HEK293T (cell line): ENCODE measurements at regions not wholly inside any gene's neighbourhood (a gene's known extent, or its start where the extent isn't known, plus 50 kb on each side); places are given as distances from the start of the nearest gene placed in this dataset.

Experiments used
- CTCF ChIA-PET: fragments of 350-600 bp; formaldehyde crosslinking; extraction: SDS; loops from one replicate; lab custom pipeline; 2021; ENCODE audit warnings: antibody characterized with exemption, inconsistent platforms; lab: Yijun Ruan, JAX
- POLR2A ChIA-PET: fragments of 350-600 bp; formaldehyde crosslinking; extraction: SDS; loops from one replicate; lab custom pipeline; 2020; ENCODE audit warnings: antibody characterized with exemption, inconsistent platforms; lab: Yijun Ruan, JAX
- DNase-seq: peaks from one replicate; pipeline ENCODE4 v3.0.0; 2012; ENCODE audit warnings: mixed read lengths; ENCODE audit errors: extremely low spot score
- ARNT ChIP-seq: fragments of 450-650 bp; IDR thresholded peaks from 2 replicates; pipeline ENCODE4 v1.6.1; 2017; ENCODE audit warnings: mild to moderate bottlenecking
- BHLHE40 ChIP-seq: fragments of 450-650 bp; IDR thresholded peaks from 2 replicates; pipeline ENCODE4 v1.6.1; 2016; ENCODE audit warnings: mild to moderate bottlenecking, moderate library complexity, borderline replicate concordance
- CTBP1 ChIP-seq: fragments of 450-650 bp; IDR thresholded peaks from 2 replicates; pipeline ENCODE4 v1.6.1; 2016; ENCODE audit warnings: borderline replicate concordance
- ELF4 ChIP-seq: fragments of 450-650 bp; IDR thresholded peaks from 2 replicates; pipeline ENCODE4 v1.6.1; 2017; ENCODE audit warnings: antibody characterized with exemption
- FOXA1 ChIP-seq: fragments of 450-650 bp; IDR thresholded peaks from 2 replicates; pipeline ENCODE4 v1.6.1; 2016; ENCODE audit warnings: mild to moderate bottlenecking
- FOXK2 ChIP-seq: fragments of 450-650 bp; IDR thresholded peaks from 2 replicates; pipeline ENCODE4 v1.6.1; 2016; ENCODE audit warnings: mild to moderate bottlenecking
- FOXM1 ChIP-seq: fragments of 450-650 bp; IDR thresholded peaks from 2 replicates; pipeline ENCODE4 v1.6.1; 2017; ENCODE audit warnings: mild to moderate bottlenecking, borderline replicate concordance
- HDGF ChIP-seq: fragments of 450-650 bp; IDR thresholded peaks from 2 replicates; pipeline ENCODE4 v1.6.1; 2017; ENCODE audit warnings: antibody characterized with exemption, borderline replicate concordance
- L3MBTL2 ChIP-seq: fragments of 450-650 bp; conservative IDR thresholded peaks from 2 replicates; pipeline ENCODE4 v1.6.1; 2016; ENCODE audit warnings: mild to moderate bottlenecking
- LEF1 ChIP-seq: fragments of 450-650 bp; IDR thresholded peaks from 2 replicates; pipeline ENCODE4 v1.6.1; 2017; ENCODE audit warnings: mild to moderate bottlenecking, borderline replicate concordance
- NFRKB ChIP-seq: fragments of 450-650 bp; IDR thresholded peaks from 2 replicates; pipeline ENCODE4 v1.6.1; 2016; ENCODE audit warnings: mild to moderate bottlenecking, moderate library complexity
- PKNOX1 ChIP-seq: fragments of 450-650 bp; IDR thresholded peaks from 2 replicates; pipeline ENCODE4 v1.6.1; 2016
- SP1 ChIP-seq: fragments of 450-650 bp; IDR thresholded peaks from 2 replicates; pipeline ENCODE4 v1.6.1; 2017
- SUZ12 ChIP-seq: fragments of 450-650 bp; IDR thresholded peaks from 2 replicates; pipeline ENCODE4 v1.6.1; 2016; ENCODE audit warnings: mild to moderate bottlenecking
- TARDBP ChIP-seq: fragments of 450-650 bp; IDR thresholded peaks from 2 replicates; pipeline ENCODE4 v1.6.1; 2016
- ZNF384 ChIP-seq: fragments of 450-650 bp; IDR thresholded peaks from 2 replicates; pipeline ENCODE4 v1.6.1; 2016

DNA sequence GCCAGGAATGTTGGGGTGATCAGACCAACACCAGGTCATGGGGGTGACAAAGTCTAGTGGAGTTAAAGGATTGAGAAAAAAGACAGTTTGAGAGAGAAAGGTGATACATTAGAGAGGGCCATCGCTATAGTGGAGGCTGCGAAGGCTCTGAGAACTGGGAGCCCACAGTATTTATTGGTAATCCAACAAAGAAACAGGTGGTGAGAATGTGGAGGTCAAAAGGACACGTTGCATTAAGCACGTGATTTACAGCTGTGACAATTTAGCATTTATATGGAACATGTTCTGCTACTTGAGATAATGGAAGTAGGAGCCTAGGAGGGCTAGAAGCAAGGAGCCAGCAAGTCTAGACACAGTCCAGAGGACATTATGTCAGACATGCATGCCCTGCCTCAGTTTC, 2086.5 kb upstream of the C9orf72 start:
- DNase-seq, result no peak
- no peak for TF ChIP-seq LEF1
- no peak for TF ChIP-seq FOXM1
- no peak for TF ChIP-seq ARNT
- TF ChIP-seq BHLHE40, result no peak
- TF ChIP-seq SP1, result no peak
- no peak for TF ChIP-seq FOXA1
- no peak for TF ChIP-seq FOXK2
- TF ChIP-seq ZNF384, result no peak
- TF ChIP-seq HDGF, result no peak
- no peak for TF ChIP-seq CTBP1
- TF ChIP-seq SUZ12, result no peak
- TF ChIP-seq L3MBTL2, result no peak
- no peak for TF ChIP-seq PKNOX1
- ChIA-PET CTCF (no interaction called here), POLR2A (no interaction called here)

- POLR2A ChIA-PET, result no interaction called here
Measured at GRCh38 chr9:29668732-29669131, 2095.5 kb upstream of the C9orf72 start.

GRCh38 chr9:29669613-29670012, 2096.3 kb upstream of the C9orf72 start:
- CTCF ChIA-PET, result no interaction called here
- POLR2A ChIA-PET, result no interaction called here

More at GRCh38 chr9:29668732-29669131, 2095.5 kb upstream of the C9orf72 start:
- no peak for DNase-seq
- CTCF ChIA-PET, result no interaction called here
- TF ChIP-seq NFRKB (no peak), L3MBTL2 (no peak), ARNT (no peak), CTBP1 (no peak), HDGF (no peak), BHLHE40 (no peak), SUZ12 (no peak), FOXA1 (no peak), PKNOX1 (no peak), FOXK2 (no peak), ZNF384 (no peak), SP1 (no peak), ELF4 (no peak), FOXM1 (no peak), LEF1 (no peak), TARDBP (no peak)

GRCh38 chr9:29685531-29685930, 2112.2 kb upstream of the C9orf72 start:
- POLR2A ChIA-PET, result no interaction called here
- DNase-seq, result no peak
- CTCF ChIA-PET, result no interaction called here
- TF ChIP-seq CTBP1 (no peak), NFRKB (no peak), ZNF384 (no peak), SP1 (no peak), TARDBP (no peak), FOXM1 (no peak), L3MBTL2 (no peak), SUZ12 (no peak), HDGF (no peak), LEF1 (no peak), ELF4 (no peak), FOXK2 (no peak), FOXA1 (no peak), PKNOX1 (no peak), ARNT (no peak)

More at GRCh38 chr9:29669613-29670012, 2096.3 kb upstream of the C9orf72 start:
- DNase-seq, result no peak
- TF ChIP-seq ZNF384 (no peak), HDGF (no peak), LEF1 (no peak), CTBP1 (no peak), L3MBTL2 (no peak), FOXK2 (no peak), FOXM1 (no peak), ELF4 (no peak), ARNT (no peak), SP1 (no peak), FOXA1 (no peak), PKNOX1 (no peak), NFRKB (no peak)

GRCh38 chr9:29691145-29691544, 2117.9 kb upstream of the C9orf72 start:
- TF ChIP-seq FOXM1 (no peak), FOXA1 (no peak), L3MBTL2 (no peak), SUZ12 (no peak)
- no peak for DNase-seq
- POLR2A ChIA-PET, result no interaction called here
- CTCF ChIA-PET, result no interaction called here
